ENCODE measurements at regions not wholly inside any gene's neighbourhood (a gene's known extent, or its start where the extent isn't known, plus 50 kb on each side); places are given as distances from the start of the nearest gene placed in this dataset.
A peak's percentile ranks its signal among the peaks of the same experiment; 100 is the strongest.

GRCh38 chr10:44439958-44440244, 55.0 kb upstream of the CXCL12 start:
- Histone ChIP-seq H3K36me3 (no peaks in the 10 kb centered on the region), H3K4me3 (no peak overlapping the region), H3K27ac (peak overlapping the region in 3 of 8 donors; percentile 63 to 78 (median 67)), H3K4me1 (no peaks in the 10 kb centered on the region), H3K9me3 (peaks cover 0 to 21% (median 8%) of the 10 kb centered on the region in 8 donors), H3K27me3 (replicated peaks in 1 of 7) (peaks cover 0 to 4% (median 0%) of the 10 kb centered on the region in 7 donors)
- TF ChIP-seq POLR2AphosphoS5 (IDR thresholded peaks at IDR 0.05) = no peak
- TF ChIP-seq POLR2A (IDR thresholded peaks at IDR 0.05) = no peak
- TF ChIP-seq CTCF (IDR thresholded peaks at IDR 0.05 in 8 of 11, conservative IDR thresholded peaks at IDR 0.05 in 3 of 11) = no peak
- DNase-seq = no peak
- WGBS, 5 donors = 43 to 71% (median 63%) methylated on average over 3 to 5 of the region's 5 CpGs
- intact Hi-C loops (cut with DNase I; ENCODE audit: low total_unique reads) = no loop called here

- no peak overlapping the region for H3K4me3 ChIP-seq
- no peak for DNase-seq
- peaks cover 0 to 19% (median 5%) of the 10 kb centered on the region in 6 donors for H3K4me1 ChIP-seq
- H3K27me3 ChIP-seq (replicated peaks in 1 of 7) = no peaks in the 10 kb centered on the region
- peaks cover 0 to 6% (median 0%) of the 10 kb centered on the region in 8 donors for H3K9me3 ChIP-seq
- no peaks in the 10 kb centered on the region for H3K36me3 ChIP-seq
- WGBS, 5 donors = 83 to 95% (median 94%) methylated on average over 2 of the region's 2 CpGs
- H3K27ac ChIP-seq = no peak overlapping the region
- intact Hi-C loops (cut with DNase I; ENCODE audit: low total_unique reads) = no loop called here
- TF ChIP-seq POLR2AphosphoS5 (IDR thresholded peaks at IDR 0.05) = no peak
- no peak for TF ChIP-seq POLR2A (IDR thresholded peaks at IDR 0.05)
- TF ChIP-seq CTCF (IDR thresholded peaks at IDR 0.05 in 8 of 11, conservative IDR thresholded peaks at IDR 0.05 in 3 of 11) = no peak
Observed at GRCh38 chr10:44457259-44457658, 72.4 kb upstream of the CXCL12 start.

- no peaks in the 10 kb centered on the region for H3K36me3 ChIP-seq
- no peaks in the 10 kb centered on the region for H3K27me3 ChIP-seq (replicated peaks in 1 of 7)
- H3K9me3 ChIP-seq = peaks cover 0 to 3% (median 0%) of the 10 kb centered on the region in 8 donors
- no peak overlapping the region for H3K4me3 ChIP-seq
- intact Hi-C loops (cut with DNase I; ENCODE audit: low total_unique reads) = no loop called here
- 60 to 84% (median 78%) methylated on average over 5 to 7 of the region's 7 CpGs for WGBS, 5 donors
- peaks cover 0 to 19% (median 5%) of the 10 kb centered on the region in 6 donors for H3K4me1 ChIP-seq
- H3K27ac ChIP-seq = peak overlapping the region in 6 of 8 donors; percentile 7 to 60 (median 50)
- TF ChIP-seq CTCF (IDR thresholded peaks at IDR 0.05 in 8 of 11, conservative IDR thresholded peaks at IDR 0.05 in 3 of 11) (no peak), POLR2A (IDR thresholded peaks at IDR 0.05) (no peak), POLR2AphosphoS5 (IDR thresholded peaks at IDR 0.05) (no peak)
- no peak for DNase-seq
Observed at GRCh38 chr10:44458671-44459413, 73.9 kb upstream of the CXCL12 start.

- intact Hi-C loops (cut with DNase I; ENCODE audit: low total_unique reads) = no loop called here
- no peaks in the 10 kb centered on the region for H3K27me3 ChIP-seq (replicated peaks in 1 of 7)
- peak overlapping the region in 5 of 8 donors; percentile 36 to 59 (median 53) for H3K27ac ChIP-seq
- peaks cover 0 to 19% (median 5%) of the 10 kb centered on the region in 6 donors for H3K4me1 ChIP-seq
- TF ChIP-seq POLR2A (IDR thresholded peaks at IDR 0.05) (no peak), CTCF (IDR thresholded peaks at IDR 0.05 in 8 of 11, conservative IDR thresholded peaks at IDR 0.05 in 3 of 11) (no peak), POLR2AphosphoS5 (IDR thresholded peaks at IDR 0.05) (no peak)
- no peaks in the 10 kb centered on the region for H3K36me3 ChIP-seq
- no peaks in the 10 kb centered on the region for H3K9me3 ChIP-seq
- no peak for DNase-seq
- no peak overlapping the region for H3K4me3 ChIP-seq
- 32 to 51% (median 48%) methylated on average over 2 of the region's 2 CpGs for WGBS, 5 donors
Observed at GRCh38 chr10:44459671-44460070, 74.8 kb upstream of the CXCL12 start.

Measured in spleen (tissue), 11 donors.